Endodermal cell (in vitro differentiated cells): ENCODE measurements at regions not wholly inside any gene's neighbourhood (a gene's known extent, or its start where the extent isn't known, plus 50 kb on each side); places are given as distances from the start of the nearest gene placed in this dataset.

ENCODE experiments used
- DNase-seq: peaks from one replicate; pipeline ENCODE4 v3.0.0-alpha.2; 2017
- H3K27ac ChIP-seq: 2 replicates; pipeline ENCODE4 v1.5.1; 2013; ENCODE audit warnings: mild to moderate bottlenecking, low read depth, low read length, moderate library complexity
- H3K27me3 ChIP-seq: 2 replicates; pipeline ENCODE4 v1.6.1; 2013; ENCODE audit warnings: mild to moderate bottlenecking, low read length, moderate library complexity; ENCODE audit not compliant: insufficient read depth, control insufficient read depth, poor library complexity, severe bottlenecking
- H3K36me3 ChIP-seq: 2 replicates; pipeline ENCODE4 v1.7.0; 2013; ENCODE audit warnings: mild to moderate bottlenecking, low read length, moderate library complexity; ENCODE audit not compliant: control insufficient read depth, insufficient read depth
- H3K4me1 ChIP-seq: one replicate; pipeline ENCODE4 v1.7.0; 2013; ENCODE audit warnings: low read length; ENCODE audit not compliant: control insufficient read depth, insufficient read depth
- H3K4me3 ChIP-seq: 2 replicates; pipeline ENCODE4 v1.5.1; 2013; ENCODE audit warnings: mild to moderate bottlenecking, low read length, moderate library complexity
- H3K9ac ChIP-seq: 2 replicates; pipeline ENCODE4 v1.6.1; 2013; ENCODE audit warnings: mild to moderate bottlenecking, low read length, moderate library complexity; ENCODE audit not compliant: poor library complexity, severe bottlenecking; ENCODE audit errors: extremely low read depth
- H3K9me3 ChIP-seq: 2 replicates; pipeline ENCODE4 v1.6.1; 2013; ENCODE audit warnings: mild to moderate bottlenecking, low read length, moderate library complexity; ENCODE audit not compliant: control insufficient read depth
- H3K27ac Mint-ChIP-seq: 2 replicates; pipeline ENCODE4 v1.8.0; 2020; ENCODE audit warnings: mixed read lengths
- H3K27me3 Mint-ChIP-seq: 2 replicates; pipeline ENCODE4 v1.8.0; 2021; ENCODE audit warnings: mild to moderate bottlenecking, mixed read lengths; ENCODE audit not compliant: insufficient read depth
- H3K36me3 Mint-ChIP-seq: 2 replicates; pipeline ENCODE4 v1.8.0; 2020; ENCODE audit warnings: low read depth, mixed read lengths
- H3K4me1 Mint-ChIP-seq: 2 replicates; pipeline ENCODE4 v1.8.0; 2020; ENCODE audit warnings: mixed read lengths
- H3K4me3 Mint-ChIP-seq: 2 replicates; pipeline ENCODE4 v1.8.0; 2020; ENCODE audit warnings: mild to moderate bottlenecking, moderate library complexity, mixed read lengths
- H3K9me3 Mint-ChIP-seq: 2 replicates; pipeline ENCODE4 v1.8.0; 2020; ENCODE audit warnings: mild to moderate bottlenecking, mixed read lengths
- whole genome bisulfite sequencing, 2 experiments: methylation state at CpG; one replicate each; pipeline versions ENCODE4 v1.1.5 to v1.1.7; 2013; ENCODE audit warnings: missing lambda C conversion rate in 2 of 2, mixed read lengths in 1 of 2; ENCODE audit not compliant: insufficient coverage in 1 of 2, insufficient read length in 1 of 2; 5-methylcytosine and 5-hydroxymethylcytosine counted together
- TF ChIP-seq, protein P1 (sequence below): fragments of 200-600 bp; sonication (generic); conservative IDR thresholded peaks from 2 replicates; pipeline ENCODE4 v1.5.0; 2021; ENCODE audit warnings: antibody characterized with exemption, mild to moderate bottlenecking

DNA sequence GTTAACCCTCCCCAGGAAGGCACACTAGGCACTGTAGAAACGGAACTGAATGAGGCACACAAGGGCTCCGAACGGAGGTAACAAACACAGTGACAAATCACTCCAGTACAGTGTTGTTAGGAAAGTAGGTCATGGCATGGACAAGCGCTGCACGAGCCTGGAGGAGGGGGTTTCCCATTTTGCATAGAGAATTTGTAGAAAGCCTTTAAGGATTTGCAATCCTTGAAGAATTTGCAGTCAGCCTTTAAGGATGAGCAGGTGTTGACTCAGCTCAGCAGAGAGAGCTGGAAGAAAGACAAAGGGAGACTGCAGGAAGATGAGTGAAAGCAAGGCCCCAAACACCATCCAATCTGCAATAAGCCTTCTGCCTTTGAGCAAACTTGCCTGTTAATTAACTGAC, 51.1 kb upstream of the PPP1R3C start:
- Histone ChIP-seq H3K9me3 (no peaks in the 10 kb centered on the region), H3K27me3 (no peaks in the 10 kb centered on the region), H3K9ac (no peak overlapping the region), H3K4me3 (no peak overlapping the region), H3K36me3 (no peaks in the 10 kb centered on the region), H3K27ac (no peak overlapping the region), H3K4me1 (peaks cover 3% of the 10 kb centered on the region)
- TF ChIP-seq, protein P1, sequence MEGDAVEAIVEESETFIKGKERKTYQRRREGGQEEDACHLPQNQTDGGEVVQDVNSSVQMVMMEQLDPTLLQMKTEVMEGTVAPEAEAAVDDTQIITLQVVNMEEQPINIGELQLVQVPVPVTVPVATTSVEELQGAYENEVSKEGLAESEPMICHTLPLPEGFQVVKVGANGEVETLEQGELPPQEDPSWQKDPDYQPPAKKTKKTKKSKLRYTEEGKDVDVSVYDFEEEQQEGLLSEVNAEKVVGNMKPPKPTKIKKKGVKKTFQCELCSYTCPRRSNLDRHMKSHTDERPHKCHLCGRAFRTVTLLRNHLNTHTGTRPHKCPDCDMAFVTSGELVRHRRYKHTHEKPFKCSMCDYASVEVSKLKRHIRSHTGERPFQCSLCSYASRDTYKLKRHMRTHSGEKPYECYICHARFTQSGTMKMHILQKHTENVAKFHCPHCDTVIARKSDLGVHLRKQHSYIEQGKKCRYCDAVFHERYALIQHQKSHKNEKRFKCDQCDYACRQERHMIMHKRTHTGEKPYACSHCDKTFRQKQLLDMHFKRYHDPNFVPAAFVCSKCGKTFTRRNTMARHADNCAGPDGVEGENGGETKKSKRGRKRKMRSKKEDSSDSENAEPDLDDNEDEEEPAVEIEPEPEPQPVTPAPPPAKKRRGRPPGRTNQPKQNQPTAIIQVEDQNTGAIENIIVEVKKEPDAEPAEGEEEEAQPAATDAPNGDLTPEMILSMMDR = no peak
- DNase-seq = no peak
- H3K4me3 Mint-ChIP-seq = no peak overlapping the region
- no peaks in the 10 kb centered on the region for H3K36me3 Mint-ChIP-seq
- H3K9me3 Mint-ChIP-seq = no peaks in the 10 kb centered on the region
- no peak overlapping the region for H3K27ac Mint-ChIP-seq
- peaks cover 4% of the 10 kb centered on the region for H3K4me1 Mint-ChIP-seq
- H3K27me3 Mint-ChIP-seq = no peaks in the 10 kb centered on the region
- WGBS, 2 experiments = 50 to 59% methylated on average over 5 of the region's 5 CpGs

DNA sequence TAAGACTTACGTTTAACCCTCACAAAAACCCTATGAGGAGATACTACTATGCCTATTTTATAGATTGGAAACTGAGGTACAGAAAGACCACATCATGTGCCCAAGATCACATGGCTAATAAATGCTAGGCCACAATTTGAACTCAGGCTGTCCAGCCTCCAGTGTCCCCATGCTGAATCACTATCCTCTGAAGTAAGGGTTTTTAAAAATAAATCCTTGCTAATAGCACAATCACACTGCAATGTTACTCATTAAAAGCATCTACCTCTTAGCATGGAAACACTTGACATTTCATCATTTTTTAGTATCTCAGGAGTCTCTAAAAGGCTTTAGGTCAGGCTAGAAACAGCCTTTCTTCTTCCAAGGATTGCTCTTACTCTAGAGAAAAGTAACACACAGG, 50.0 kb upstream of the PPP1R3C start:
- H3K27ac ChIP-seq = no peak overlapping the region
- no peak overlapping the region for H3K27ac Mint-ChIP-seq

More for the DNA sequence above, 50.0 kb upstream of the PPP1R3C start:
- Mint-ChIP-seq H3K9me3 (no peaks in the 10 kb centered on the region), H3K4me1 (peaks cover 4% of the 10 kb centered on the region), H3K4me3 (no peak overlapping the region), H3K36me3 (no peaks in the 10 kb centered on the region), H3K27me3 (no peaks in the 10 kb centered on the region)
- no peak for DNase-seq
- H3K9me3 ChIP-seq = no peaks in the 10 kb centered on the region
- H3K4me1 ChIP-seq = peaks cover 3% of the 10 kb centered on the region
- TF ChIP-seq, protein P1 = no peak
- no peak overlapping the region for H3K9ac ChIP-seq
- H3K4me3 ChIP-seq = no peak overlapping the region
- no peaks in the 10 kb centered on the region for H3K36me3 ChIP-seq
- WGBS, 2 experiments = 58 to 100% methylated on average over 1 of the region's 1 CpG
- H3K27me3 ChIP-seq = no peaks in the 10 kb centered on the region
